ENCODE measurements at regions not wholly inside any gene's neighbourhood (a gene's known extent, or its start where the extent isn't known, plus 50 kb on each side); places are given as distances from the start of the nearest gene placed in this dataset.
"Not testable (repeated sequence)": the region's sequence is repeated elsewhere in the genome, so short reads cannot be mapped to it uniquely, and the experiment has no call there.

- DNase-seq (ENCODE audit: low read depth in 2 of 3, low spot score in 2 of 3): no peak
Measured at GRCh38 chr10:84698989-84699388, 370.6 kb downstream of the CCSER2 start.

GRCh38 chr10:84700668-84701369 is 372.4 kb downstream of the CCSER2 start:
- no peak for DNase-seq (ENCODE audit: low read depth in 2 of 3, low spot score in 2 of 3)

GRCh38 chr10:84701370-84701720 is 373.0 kb downstream of the CCSER2 start:
- no peak for DNase-seq (ENCODE audit: low read depth in 2 of 3, low spot score in 2 of 3)

- no peak for DNase-seq (ENCODE audit: low read depth in 2 of 3, low spot score in 2 of 3)
Measured at GRCh38 chr10:84704101-84704500, 375.7 kb downstream of the CCSER2 start.

- DNase-seq (ENCODE audit: low read depth in 2 of 3, low spot score in 2 of 3): no peak
Measured at GRCh38 chr10:84706431-84706830, 378.0 kb downstream of the CCSER2 start.

GRCh38 chr10:84706875-84707274 is 378.5 kb downstream of the CCSER2 start:
- no peak for DNase-seq (ENCODE audit: low read depth in 2 of 3, low spot score in 2 of 3)

GRCh38 chr10:84715911-84716310 is 387.5 kb downstream of the CCSER2 start:
- DNase-seq (ENCODE audit: low read depth in 2 of 3, low spot score in 2 of 3): peak in 2 of 3 donors; percentile 14 to 31

- no peak for DNase-seq (ENCODE audit: low read depth in 2 of 3, low spot score in 2 of 3)
Measured at GRCh38 chr10:84718877-84719616, 390.7 kb downstream of the CCSER2 start.

GRCh38 chr10:84719687-84720086 is 391.3 kb downstream of the CCSER2 start:
- DNase-seq (ENCODE audit: low read depth in 2 of 3, low spot score in 2 of 3): no peak

GRCh38 chr10:84727398-84727797 is 399.0 kb downstream of the CCSER2 start:
- DNase-seq (ENCODE audit: low read depth in 2 of 3, low spot score in 2 of 3): no peak

GRCh38 chr10:84739126-84739525 is 410.7 kb downstream of the CCSER2 start:
- not testable (repeated sequence) for DNase-seq (ENCODE audit: low read depth in 2 of 3, low spot score in 2 of 3)

- DNase-seq (ENCODE audit: low read depth in 2 of 3, low spot score in 2 of 3): no peak
Measured at GRCh38 chr10:84739641-84740040, 411.3 kb downstream of the CCSER2 start.

- DNase-seq (ENCODE audit: low read depth in 2 of 3, low spot score in 2 of 3): no peak
Measured at GRCh38 chr10:84743483-84743882, 415.1 kb downstream of the CCSER2 start.

GRCh38 chr10:84755311-84755710 is 426.9 kb downstream of the CCSER2 start:
- DNase-seq (ENCODE audit: low read depth in 2 of 3, low spot score in 2 of 3): no peak

GRCh38 chr10:84756653-84757052 is 428.3 kb downstream of the CCSER2 start:
- DNase-seq (ENCODE audit: low read depth in 2 of 3, low spot score in 2 of 3): not testable (repeated sequence)

- DNase-seq (ENCODE audit: low read depth in 2 of 3, low spot score in 2 of 3): not testable (repeated sequence)
Measured at GRCh38 chr10:84761994-84762614, 433.7 kb downstream of the CCSER2 start.

- no peak for DNase-seq (ENCODE audit: low read depth in 2 of 3, low spot score in 2 of 3)
Measured at GRCh38 chr10:84762754-84763394, 434.5 kb downstream of the CCSER2 start.

- no peak for DNase-seq (ENCODE audit: low read depth in 2 of 3, low spot score in 2 of 3)
Measured at GRCh38 chr10:84763965-84764364, 435.6 kb downstream of the CCSER2 start.

- no peak for DNase-seq (ENCODE audit: low read depth in 2 of 3, low spot score in 2 of 3)
Measured at GRCh38 chr10:84765086-84765485, 436.7 kb downstream of the CCSER2 start.

- no peak for DNase-seq (ENCODE audit: low read depth in 2 of 3, low spot score in 2 of 3)
Measured at GRCh38 chr10:84765656-84766055, 437.3 kb downstream of the CCSER2 start.

GRCh38 chr10:84766923-84767322 is 438.5 kb downstream of the CCSER2 start:
- DNase-seq (ENCODE audit: low read depth in 2 of 3, low spot score in 2 of 3): no peak

All from hematopoietic multipotent progenitor cell (in vitro differentiated cells).